Skeletal muscle tissue (tissue), 3 donors: ENCODE measurements at regions not wholly inside any gene's neighbourhood (a gene's known extent, or its start where the extent isn't known, plus 50 kb on each side); places are given as distances from the start of the nearest gene placed in this dataset.

Experiments used
- H3K27ac ChIP-seq: one replicate; pipeline ENCODE4 v1.7.0; 2013; ENCODE audit warnings: mild to moderate bottlenecking, low read depth, low read length, inconsistent platforms
- H3K27me3 ChIP-seq, 3 donors: one replicate each; pipeline ENCODE4 v1.7.0; 2013; ENCODE audit warnings: low read length in 3 of 3; ENCODE audit not compliant: control insufficient read depth in 3 of 3, insufficient read depth in 3 of 3
- H3K36me3 ChIP-seq, 3 donors: one replicate each; pipeline ENCODE4 v1.7.0; 2013; ENCODE audit warnings: low read length in 3 of 3; ENCODE audit not compliant: control insufficient read depth in 3 of 3, insufficient read depth in 3 of 3
- H3K4me1 ChIP-seq, 3 donors: one replicate each; pipeline ENCODE4 v1.7.0; 2013; ENCODE audit warnings: low read length in 3 of 3, mild to moderate bottlenecking in 3 of 3; ENCODE audit not compliant: control insufficient read depth in 3 of 3, insufficient read depth in 3 of 3
- H3K4me3 ChIP-seq, 3 donors: one replicate each; pipeline ENCODE4 v1.7.0; 2013; ENCODE audit warnings: low read length in 3 of 3
- H3K9ac ChIP-seq, 3 donors: one replicate each; pipeline ENCODE4 v1.7.0; 2013; ENCODE audit warnings: low read length in 3 of 3, mild to moderate bottlenecking in 3 of 3, moderate library complexity in 2 of 3, low read depth in 1 of 3
- H3K9me3 ChIP-seq, 3 donors: one replicate each; pipeline ENCODE4 v1.7.0; 2013; ENCODE audit warnings: low read length in 3 of 3; ENCODE audit not compliant: control insufficient read depth in 3 of 3
- donor health status: Osteomylitis.

DNA sequence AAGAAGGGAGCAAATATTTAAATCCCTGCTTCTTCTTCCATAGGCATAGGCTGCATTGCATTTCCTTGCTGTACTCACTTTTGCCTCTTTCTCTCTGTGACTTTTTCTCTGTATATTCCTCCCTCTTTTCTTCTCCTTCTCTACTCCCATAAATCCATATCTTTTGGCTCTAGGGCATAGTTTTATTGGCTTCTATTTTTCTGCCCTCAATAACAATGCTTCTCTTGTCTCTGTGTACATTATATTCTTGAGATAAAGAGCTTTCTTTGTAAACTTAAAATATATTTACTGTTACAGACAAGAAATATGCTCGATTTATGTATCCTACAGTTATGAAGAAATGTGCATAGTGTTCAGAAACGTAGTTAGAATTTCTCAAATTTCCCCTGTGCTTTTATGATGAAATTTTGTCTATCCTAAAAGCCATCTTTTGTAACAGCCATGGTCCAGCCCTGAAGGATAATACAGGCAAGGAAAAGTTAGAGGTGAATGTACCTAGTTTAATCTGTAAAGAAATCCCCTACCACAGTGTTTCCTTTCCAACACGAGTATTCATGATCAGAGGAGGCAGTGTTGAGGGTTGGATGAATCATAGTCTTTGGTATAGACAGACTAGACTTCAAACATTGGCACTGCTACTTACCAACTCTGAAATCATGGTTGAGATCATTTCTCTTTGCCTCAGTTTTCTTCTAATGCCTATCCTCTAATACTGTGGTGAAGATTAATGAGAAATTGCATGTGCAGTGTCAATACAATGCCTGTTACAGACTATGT, 173.3 kb upstream of the FAR2 start:
- H3K27ac ChIP-seq: no peak overlapping the region
- no peaks in the 10 kb centered on the region for H3K36me3 ChIP-seq
- H3K4me3 ChIP-seq: no peak overlapping the region
- no peaks in the 10 kb centered on the region for H3K4me1 ChIP-seq
- H3K9me3 ChIP-seq: no peaks in the 10 kb centered on the region
- H3K9ac ChIP-seq: no peak overlapping the region
- H3K27me3 ChIP-seq: no peaks in the 10 kb centered on the region

DNA sequence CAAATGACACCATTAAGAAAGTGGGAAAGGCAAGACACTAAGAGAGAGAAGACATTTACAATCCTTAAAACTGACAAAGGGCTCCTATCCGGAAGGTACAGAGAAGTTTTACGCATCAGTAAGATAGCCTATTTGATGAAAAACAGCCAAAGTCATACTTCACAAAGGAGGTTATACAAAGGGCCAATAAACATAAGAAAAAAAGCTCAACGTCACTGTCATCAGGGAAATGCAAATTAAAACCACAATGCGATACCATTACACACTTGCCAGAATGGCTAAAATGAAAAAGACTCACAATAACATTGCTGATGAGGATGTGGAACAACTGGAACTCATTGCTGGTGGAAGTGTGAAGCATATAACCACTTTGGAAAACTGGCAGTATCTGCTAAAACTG, 168.6 kb upstream of the FAR2 start:
- Histone ChIP-seq H3K4me3 (no peak overlapping the region), H3K4me1 (no peaks in the 10 kb centered on the region), H3K36me3 (no peaks in the 10 kb centered on the region), H3K27ac (no peak overlapping the region), H3K9ac (no peak overlapping the region), H3K9me3 (no peaks in the 10 kb centered on the region), H3K27me3 (no peaks in the 10 kb centered on the region)

DNA sequence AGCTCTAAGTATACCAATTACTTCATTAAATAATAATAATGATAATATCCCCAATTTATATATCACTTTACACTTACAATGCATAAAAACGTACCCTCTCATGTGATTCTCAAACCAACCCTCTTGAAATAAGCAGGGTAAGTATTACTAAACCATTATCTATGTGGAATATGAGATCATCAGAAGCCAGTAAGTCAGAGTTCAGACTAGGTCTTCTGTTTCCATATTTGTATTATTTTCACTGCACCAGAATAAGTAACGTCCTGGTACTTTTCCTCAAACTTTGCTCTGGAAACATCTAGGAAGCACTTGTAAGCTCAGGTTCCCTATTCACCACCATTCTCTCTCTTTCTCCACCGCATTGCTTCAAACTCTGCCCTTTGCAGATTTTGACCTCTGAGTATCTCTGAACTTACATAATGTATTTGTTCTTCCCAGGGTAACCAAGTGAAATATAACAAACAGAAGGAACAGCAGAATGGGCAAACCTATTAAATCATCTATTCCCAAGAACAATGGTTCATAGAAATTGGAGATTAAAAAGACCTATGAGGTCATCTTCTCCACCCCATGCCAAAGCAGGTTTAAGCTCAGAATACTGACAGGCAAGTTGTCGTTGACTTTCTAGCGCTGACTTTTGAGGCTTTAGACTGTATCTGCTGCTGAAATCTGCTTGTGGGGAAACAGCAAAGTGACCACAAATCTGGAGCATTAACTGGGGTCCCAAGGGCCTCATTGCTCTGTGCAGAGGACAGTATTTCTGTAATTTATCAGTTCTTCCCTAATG, 161.3 kb upstream of the FAR2 start:
- no peak overlapping the region for H3K27ac ChIP-seq
- H3K9me3 ChIP-seq: no peaks in the 10 kb centered on the region
- no peaks in the 10 kb centered on the region for H3K27me3 ChIP-seq
- H3K36me3 ChIP-seq: no peaks in the 10 kb centered on the region
- peaks cover 0 to 7% (median 0%) of the 10 kb centered on the region in 3 donors for H3K4me1 ChIP-seq
- peak overlapping the region in 1 of 3 donors; percentile 3 for H3K4me3 ChIP-seq
- H3K9ac ChIP-seq: no peak overlapping the region

DNA sequence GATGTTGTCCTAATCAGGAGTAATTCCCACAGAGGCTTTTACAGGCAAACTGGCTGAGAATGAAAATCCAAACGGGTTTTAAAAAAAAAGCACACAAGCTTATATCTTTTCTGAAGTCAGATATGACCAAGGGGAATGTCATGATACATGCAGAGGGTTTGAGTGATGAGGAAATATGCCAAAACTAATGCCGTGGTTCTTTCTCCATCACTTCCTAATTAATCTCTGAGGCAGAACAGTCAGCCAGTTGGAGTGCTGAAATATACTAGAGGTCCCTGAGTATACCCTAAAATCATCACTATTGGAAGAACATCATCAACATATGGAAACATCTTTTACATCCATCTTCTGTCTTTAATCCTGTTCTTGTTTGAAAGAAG, 160.8 kb upstream of the FAR2 start:
- Histone ChIP-seq H3K4me1 (peaks cover 0 to 7% (median 0%) of the 10 kb centered on the region in 3 donors), H3K27me3 (no peaks in the 10 kb centered on the region), H3K36me3 (no peaks in the 10 kb centered on the region), H3K4me3 (no peak overlapping the region), H3K9me3 (no peaks in the 10 kb centered on the region), H3K27ac (no peak overlapping the region), H3K9ac (no peak overlapping the region)

DNA sequence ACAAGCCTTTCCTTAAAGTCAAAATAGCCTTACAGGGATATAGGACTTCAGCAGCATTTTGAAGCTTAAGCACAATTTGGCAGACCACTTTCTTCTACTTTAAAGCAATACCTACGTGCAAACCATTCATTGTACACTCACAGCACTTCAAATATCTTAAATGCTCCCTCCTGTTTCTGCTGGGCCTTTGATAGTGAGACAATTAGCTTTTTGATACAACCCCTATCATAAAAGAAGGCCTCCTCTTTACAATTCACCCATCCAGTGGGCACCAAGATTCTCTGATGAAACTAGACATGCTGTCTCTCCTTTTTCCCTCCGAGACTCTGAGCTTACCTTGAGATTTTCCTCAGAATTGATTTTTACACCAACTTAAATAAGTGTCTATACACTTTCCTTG, 157.5 kb upstream of the FAR2 start:
- no peaks in the 10 kb centered on the region for H3K9me3 ChIP-seq
- no peaks in the 10 kb centered on the region for H3K36me3 ChIP-seq
- no peak overlapping the region for H3K27ac ChIP-seq
- no peak overlapping the region for H3K4me3 ChIP-seq
- H3K9ac ChIP-seq: no peak overlapping the region
- peaks cover 0 to 7% (median 0%) of the 10 kb centered on the region in 3 donors for H3K4me1 ChIP-seq
- no peaks in the 10 kb centered on the region for H3K27me3 ChIP-seq

DNA sequence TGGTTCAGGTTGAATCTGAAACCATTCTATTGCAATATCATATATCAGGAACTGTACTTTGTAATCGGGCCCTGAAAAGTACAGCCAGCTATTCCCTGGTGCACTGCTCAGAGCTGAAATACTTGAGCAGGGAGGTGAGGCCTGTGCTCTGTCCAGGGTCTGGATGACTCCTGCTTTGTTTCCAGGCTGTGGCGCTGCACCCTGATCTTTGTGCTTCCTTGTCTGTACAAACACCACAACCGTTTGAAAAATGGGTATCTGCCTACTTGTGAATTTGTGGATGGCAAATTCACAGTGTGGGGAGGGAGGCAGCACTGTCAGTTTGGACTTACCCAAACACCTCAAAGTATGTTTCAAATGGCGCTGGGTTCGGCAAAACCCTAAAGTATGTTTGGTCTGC, 155.4 kb upstream of the FAR2 start:
- Histone ChIP-seq H3K27me3 (no peaks in the 10 kb centered on the region), H3K4me3 (no peak overlapping the region), H3K36me3 (no peaks in the 10 kb centered on the region), H3K9ac (no peak overlapping the region), H3K27ac (no peak overlapping the region), H3K9me3 (no peaks in the 10 kb centered on the region), H3K4me1 (no peaks in the 10 kb centered on the region)

DNA sequence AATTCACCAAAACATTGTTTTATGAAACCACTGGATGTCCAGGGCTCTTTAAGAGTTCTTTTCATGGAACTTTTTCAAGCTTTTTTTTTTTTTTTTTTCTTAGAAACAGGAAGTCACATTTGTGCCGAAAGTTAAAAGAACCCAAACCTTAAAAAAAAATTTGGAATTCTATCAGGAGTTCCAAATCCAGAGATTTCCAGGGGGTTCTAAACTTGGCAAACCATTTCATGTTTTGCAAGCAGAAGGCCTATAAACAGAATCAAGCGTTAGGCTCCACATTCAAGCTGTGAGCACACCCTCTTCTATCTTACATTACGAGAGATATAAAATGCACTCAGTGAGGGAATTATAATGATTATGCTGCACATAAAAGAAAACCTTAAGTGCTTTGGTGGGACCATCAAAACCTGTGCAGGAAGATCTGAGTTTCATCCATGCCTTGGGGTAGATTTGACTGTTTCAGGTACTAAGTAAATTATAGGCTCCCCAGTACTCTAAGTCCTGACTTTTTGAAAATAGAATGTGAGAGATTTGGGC, 154.8 kb upstream of the FAR2 start:
- H3K27me3 ChIP-seq: no peaks in the 10 kb centered on the region
- H3K4me1 ChIP-seq: no peaks in the 10 kb centered on the region
- no peak overlapping the region for H3K4me3 ChIP-seq
- no peak overlapping the region for H3K27ac ChIP-seq
- no peaks in the 10 kb centered on the region for H3K9me3 ChIP-seq
- no peak overlapping the region for H3K9ac ChIP-seq
- no peaks in the 10 kb centered on the region for H3K36me3 ChIP-seq

DNA sequence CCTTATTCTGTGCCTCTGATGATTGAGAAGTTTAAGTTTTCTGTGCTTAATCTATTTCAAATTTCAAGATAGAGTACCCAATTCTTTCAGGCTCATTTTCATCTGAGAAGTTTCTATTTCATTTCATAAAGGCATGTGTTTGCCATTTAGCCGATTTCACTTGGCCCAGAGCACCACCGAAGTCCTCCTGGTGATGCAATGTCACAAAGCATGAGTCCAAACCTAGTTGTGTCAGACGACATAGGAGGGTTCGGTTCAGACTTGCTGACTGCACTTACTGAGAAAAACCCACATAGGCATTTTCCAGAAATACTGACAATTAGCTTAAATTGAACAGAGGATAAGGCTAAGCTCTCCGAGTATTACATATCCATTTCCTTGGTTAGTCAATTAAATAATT, 152.4 kb upstream of the FAR2 start:
- H3K4me1 ChIP-seq: no peaks in the 10 kb centered on the region
- no peaks in the 10 kb centered on the region for H3K36me3 ChIP-seq
- H3K9ac ChIP-seq: no peak overlapping the region
- no peak overlapping the region for H3K27ac ChIP-seq
- H3K27me3 ChIP-seq: no peaks in the 10 kb centered on the region
- H3K9me3 ChIP-seq: no peaks in the 10 kb centered on the region
- no peak overlapping the region for H3K4me3 ChIP-seq

DNA sequence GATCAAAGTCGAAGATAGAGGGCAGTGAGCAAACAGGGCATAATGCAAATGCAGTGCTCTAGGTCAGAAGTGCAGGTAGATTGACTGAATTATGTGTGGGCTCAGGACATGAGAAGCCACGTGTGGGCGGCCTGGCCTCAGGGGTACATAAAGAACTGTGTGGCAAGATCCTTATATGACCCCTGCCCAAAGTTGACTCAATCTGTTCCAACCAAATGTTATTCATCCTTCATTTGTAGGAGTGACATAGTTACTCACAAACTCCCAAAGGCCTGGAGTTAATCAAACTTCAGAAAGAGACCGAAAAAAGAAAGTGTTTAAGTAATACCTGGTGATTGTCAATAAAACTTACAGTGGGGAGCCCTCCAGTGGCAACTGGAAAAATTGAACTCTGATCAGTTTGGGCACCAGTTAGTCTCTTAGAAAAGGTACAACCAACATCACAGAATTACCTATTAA, 150.4 kb upstream of the FAR2 start:
- H3K4me3 ChIP-seq: no peak overlapping the region
- H3K36me3 ChIP-seq: no peaks in the 10 kb centered on the region
- no peak overlapping the region for H3K27ac ChIP-seq
- no peaks in the 10 kb centered on the region for H3K4me1 ChIP-seq
- H3K27me3 ChIP-seq: no peaks in the 10 kb centered on the region
- H3K9ac ChIP-seq: no peak overlapping the region
- no peaks in the 10 kb centered on the region for H3K9me3 ChIP-seq
